Activated CD4-positive, alpha-beta T cell treated with anti-CD3 and anti-CD28 coated beads, Interleukin-2, amount 50 U/mL, for 24 hours (primary cell): ENCODE measurements at regions not wholly inside any gene's neighbourhood (a gene's known extent, or its start where the extent isn't known, plus 50 kb on each side); places are given as distances from the start of the nearest gene placed in this dataset.
"Not testable (repeated sequence)": the region's sequence is repeated elsewhere in the genome, so short reads cannot be mapped to it uniquely, and the experiment has no call there.

Experiments
- DNase-seq, 2 donors: peaks; one replicate each; pipeline ENCODE4 v3.0.0-alpha.2; 2020; ENCODE audit warnings: low read depth in 1 of 2, low spot score in 1 of 2

DNA sequence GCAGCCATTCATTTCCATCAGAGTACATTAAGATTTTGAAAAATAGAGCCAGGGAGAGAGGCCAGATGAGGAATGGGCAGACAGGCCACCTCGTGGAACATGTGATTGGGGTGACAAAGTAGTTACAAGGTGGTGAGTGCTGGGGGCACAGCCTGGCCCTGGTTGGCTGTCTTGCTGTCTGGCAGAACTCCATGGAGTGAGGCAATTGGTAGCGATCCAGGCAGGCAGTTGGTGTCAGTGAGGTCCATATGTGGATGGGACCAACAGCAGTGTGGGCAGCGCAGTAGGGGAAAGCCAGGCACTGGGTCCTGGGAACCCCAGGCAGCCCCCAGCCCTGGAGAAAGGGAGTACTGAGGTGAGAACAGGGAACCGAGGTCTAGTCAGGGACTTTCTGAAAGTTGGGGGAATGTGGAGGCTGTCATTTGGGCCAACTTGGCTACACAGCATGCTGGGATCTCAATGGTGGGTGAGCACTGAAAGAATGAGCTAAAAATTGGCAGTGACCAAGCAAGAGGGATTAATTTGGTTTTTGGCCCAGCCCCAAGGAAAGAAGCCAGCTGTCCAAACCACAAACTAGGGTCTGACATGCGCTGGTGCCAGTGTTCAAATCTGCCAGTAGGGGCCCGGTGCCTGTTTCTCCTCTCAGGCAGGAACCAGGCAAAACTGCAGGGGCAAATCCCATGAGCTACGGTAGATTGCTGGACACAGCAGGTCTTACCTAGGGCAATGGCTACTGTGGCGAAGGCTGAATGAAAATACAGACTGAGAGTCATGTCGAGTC, 61.4 kb upstream of the E2F3 start:
- no peak for DNase-seq

- no peak for DNase-seq
Observed at GRCh38 chr6:20341096-20341495, 60.6 kb upstream of the E2F3 start.

DNA sequence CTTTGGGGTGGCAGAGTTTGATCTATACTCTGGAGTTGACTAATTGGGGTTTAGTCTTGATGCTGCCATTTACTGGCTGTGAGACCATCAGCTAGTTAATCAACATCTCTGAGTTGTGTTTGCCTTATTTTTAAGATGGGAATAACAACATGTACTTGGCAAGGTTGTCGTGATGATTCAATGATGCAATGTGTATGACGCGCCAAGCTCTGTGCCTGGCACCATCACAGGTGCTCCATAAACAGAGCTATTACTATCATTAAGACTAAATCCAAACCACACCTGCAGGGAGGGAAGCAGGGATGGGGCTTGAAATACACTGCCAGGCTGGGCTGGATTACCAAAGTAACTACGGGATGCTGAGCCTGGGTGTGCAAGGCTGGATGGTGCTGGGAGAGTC, 60.1 kb upstream of the E2F3 start:
- DNase-seq = no peak

DNA sequence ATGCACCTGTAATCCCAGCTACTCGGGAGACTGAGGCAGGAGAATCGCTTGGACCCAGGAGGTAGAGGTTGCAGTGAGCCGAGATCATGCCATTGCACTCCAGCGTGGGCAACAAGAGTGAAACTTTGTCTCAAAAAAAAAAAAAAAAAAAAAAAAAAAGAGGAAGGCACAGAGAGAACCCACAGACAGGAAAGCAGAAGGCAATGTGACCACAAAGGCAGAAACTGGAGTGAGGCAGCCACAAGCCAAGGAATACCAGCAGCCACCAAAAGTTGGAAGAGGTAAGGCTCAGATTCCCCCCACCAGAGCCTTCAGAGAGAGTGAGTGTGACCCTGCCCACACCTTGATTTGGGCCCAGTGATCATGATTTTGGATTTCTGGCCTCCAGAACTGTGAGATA, 54.7 kb upstream of the E2F3 start:
- not testable (repeated sequence) for DNase-seq

GRCh38 chr6:20348041-20348440, 53.6 kb upstream of the E2F3 start:
- no peak for DNase-seq

GRCh38 chr6:20349225-20349624, 52.5 kb upstream of the E2F3 start:
- DNase-seq = no peak

- no peak for DNase-seq
Observed at GRCh38 chr6:20350215-20350614, 51.5 kb upstream of the E2F3 start.

DNA sequence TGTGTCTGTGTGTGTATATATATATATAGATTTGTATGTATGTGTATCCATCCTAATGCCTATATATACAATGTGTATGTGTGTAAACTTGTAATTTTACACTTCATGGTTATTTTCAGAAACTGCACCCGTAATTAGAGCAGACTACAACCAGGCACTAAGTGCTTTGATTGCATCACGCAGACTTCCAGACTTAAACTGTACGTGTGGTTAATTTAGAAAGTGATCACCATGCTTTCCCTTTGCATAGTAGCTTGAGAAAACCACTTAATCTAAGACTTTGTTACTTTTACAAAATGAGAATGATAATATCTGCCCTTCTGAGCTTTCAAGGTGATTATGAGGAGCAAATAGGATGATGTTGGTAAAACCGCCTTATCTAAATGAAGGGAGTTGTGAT, 50.1 kb upstream of the E2F3 start:
- no peak for DNase-seq
